Panc1 (cell line): ENCODE measurements at regions not wholly inside any gene's neighbourhood (a gene's known extent, or its start where the extent isn't known, plus 50 kb on each side); places are given as distances from the start of the nearest gene placed in this dataset.

Experiments
- REST ChIP-seq, 2 experiments: IDR thresholded peaks; 2 replicates each; pipeline ENCODE4 v1.6.1; 2011 to 2012; ENCODE audit warnings: low read depth in 2 of 2, control low read depth in 1 of 2, low read length in 1 of 2, mild to moderate bottlenecking in 1 of 2, moderate library complexity in 1 of 2; ENCODE audit not compliant: insufficient read depth in 1 of 2
- TF ChIP-seq, protein P1 (sequence below): fragments of 450-650 bp; IDR thresholded peaks from 2 replicates; pipeline ENCODE4 v1.5.1; 2017; ENCODE audit warnings: mild to moderate bottlenecking

GRCh38 chr13:54486421-54487166 lies 1458.0 kb downstream of the OLFM4 start:
- TF ChIP-seq, protein P1, sequence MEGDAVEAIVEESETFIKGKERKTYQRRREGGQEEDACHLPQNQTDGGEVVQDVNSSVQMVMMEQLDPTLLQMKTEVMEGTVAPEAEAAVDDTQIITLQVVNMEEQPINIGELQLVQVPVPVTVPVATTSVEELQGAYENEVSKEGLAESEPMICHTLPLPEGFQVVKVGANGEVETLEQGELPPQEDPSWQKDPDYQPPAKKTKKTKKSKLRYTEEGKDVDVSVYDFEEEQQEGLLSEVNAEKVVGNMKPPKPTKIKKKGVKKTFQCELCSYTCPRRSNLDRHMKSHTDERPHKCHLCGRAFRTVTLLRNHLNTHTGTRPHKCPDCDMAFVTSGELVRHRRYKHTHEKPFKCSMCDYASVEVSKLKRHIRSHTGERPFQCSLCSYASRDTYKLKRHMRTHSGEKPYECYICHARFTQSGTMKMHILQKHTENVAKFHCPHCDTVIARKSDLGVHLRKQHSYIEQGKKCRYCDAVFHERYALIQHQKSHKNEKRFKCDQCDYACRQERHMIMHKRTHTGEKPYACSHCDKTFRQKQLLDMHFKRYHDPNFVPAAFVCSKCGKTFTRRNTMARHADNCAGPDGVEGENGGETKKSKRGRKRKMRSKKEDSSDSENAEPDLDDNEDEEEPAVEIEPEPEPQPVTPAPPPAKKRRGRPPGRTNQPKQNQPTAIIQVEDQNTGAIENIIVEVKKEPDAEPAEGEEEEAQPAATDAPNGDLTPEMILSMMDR, result no peak
- TF ChIP-seq REST (IDR thresholded peaks at IDR 0.05; ENCODE audit: insufficient read depth in 1 of 2, low read depth in 2 of 2, low read length in 1 of 2), result no peak
